LNCAP (cell line): ENCODE measurements at regions not wholly inside any gene's neighbourhood (a gene's known extent, or its start where the extent isn't known, plus 50 kb on each side); places are given as distances from the start of the nearest gene placed in this dataset.

ENCODE experiments used
- CTCF ChIP-seq: fragments of 450-650 bp; IDR thresholded peaks from 2 replicates; pipeline ENCODE4 v1.5.1; 2017; ENCODE audit warnings: mild to moderate bottlenecking

- no peak for TF ChIP-seq CTCF
Measured at GRCh38 chr6:122918714-122919113, 77.3 kb upstream of the CLVS2 start.

- no peak for TF ChIP-seq CTCF
Measured at GRCh38 chr6:122930252-122931180, 65.5 kb upstream of the CLVS2 start.

- no peak for TF ChIP-seq CTCF
Measured at GRCh38 chr6:122931916-122932315, 64.1 kb upstream of the CLVS2 start.
